GM23248 (cell line): ENCODE measurements at regions not wholly inside any gene's neighbourhood (a gene's known extent, or its start where the extent isn't known, plus 50 kb on each side); places are given as distances from the start of the nearest gene placed in this dataset.

ENCODE experiments used
- EZH2 ChIP-seq: fragments of 200-600 bp; sonication (generic); IDR thresholded peaks from 2 replicates; pipeline ENCODE4 v1.6.1; 2018; ENCODE audit warnings: antibody characterized with exemption, mild to moderate bottlenecking; ENCODE audit not compliant: insufficient read depth, poor library complexity, severe bottlenecking
- EZH2phosphoT487 ChIP-seq: fragments of 200-600 bp; sonication (generic); IDR thresholded peaks from 2 replicates; pipeline ENCODE4 v1.6.1; 2018; ENCODE audit warnings: antibody characterized with exemption, moderate library complexity, mild to moderate bottlenecking, low read depth; ENCODE audit not compliant: insufficient read depth

GRCh38 chr13:40167327-40167726 lies 499.1 kb downstream of the FOXO1 start:
- no peak for TF ChIP-seq EZH2phosphoT487
- no peak for TF ChIP-seq EZH2
